Peyer's patch (tissue), 4 donors: ENCODE measurements at regions not wholly inside any gene's neighbourhood (a gene's known extent, or its start where the extent isn't known, plus 50 kb on each side); places are given as distances from the start of the nearest gene placed in this dataset.
"Not testable (repeated sequence)": the region's sequence is repeated elsewhere in the genome, so short reads cannot be mapped to it uniquely, and the experiment has no call there.

Source experiments
- DNase-seq, 3 donors: peaks; one replicate each; pipeline ENCODE4 v3.0.0-alpha.2; 2017 to 2019
- H3K27ac ChIP-seq, 4 donors: fragments of 200-600 bp; sonication (generic); one replicate each; pipeline ENCODE4 v1.5.1; 2016 to 2019
- H3K27me3 ChIP-seq, 2 donors: fragments of 200-600 bp; sonication (generic); one replicate each; pipeline ENCODE4 v1.5.1; 2019
- H3K36me3 ChIP-seq, 3 donors: fragments of 200-600 bp; sonication (generic); one replicate each; pipeline ENCODE4 v1.5.1; 2016 to 2019
- H3K4me1 ChIP-seq, 4 donors: fragments of 200-600 bp; sonication (generic); one replicate each; pipeline ENCODE4 v1.5.1; 2016 to 2019
- H3K4me3 ChIP-seq, 4 donors: fragments of 200-600 bp; sonication (generic); 1 replicate in 3 of 4; 2 replicates in 1 of 4; pipeline ENCODE4 v1.5.1; 2016 to 2019; ENCODE audit warnings: mild to moderate bottlenecking in 1 of 4
- H3K9me3 ChIP-seq, 4 donors: fragments of 200-600 bp; sonication (generic); one replicate each; pipeline ENCODE4 v1.5.1; 2016 to 2019; ENCODE audit warnings: mild to moderate bottlenecking in 1 of 4
- POLR2A ChIP-seq, 2 donors: fragments of 450-650 bp; IDR thresholded peaks; one replicate each; pipeline ENCODE4 v1.5.1; 2017; ENCODE audit warnings: antibody characterized with exemption in 2 of 2, mild to moderate bottlenecking in 2 of 2, moderate library complexity in 2 of 2
- TF ChIP-seq, protein P1 (sequence below), 6 experiments: fragments of 450-650 bp in 4 of 6; fragments of 200-600 bp in 2 of 6; sonication (generic) in 1 of 6; IDR thresholded peaks; one replicate each; pipeline ENCODE4 v1.5.1; 2017 to 2019; ENCODE audit warnings: antibody characterized with exemption in 6 of 6, mild to moderate bottlenecking in 3 of 6, moderate library complexity in 1 of 6

DNA sequence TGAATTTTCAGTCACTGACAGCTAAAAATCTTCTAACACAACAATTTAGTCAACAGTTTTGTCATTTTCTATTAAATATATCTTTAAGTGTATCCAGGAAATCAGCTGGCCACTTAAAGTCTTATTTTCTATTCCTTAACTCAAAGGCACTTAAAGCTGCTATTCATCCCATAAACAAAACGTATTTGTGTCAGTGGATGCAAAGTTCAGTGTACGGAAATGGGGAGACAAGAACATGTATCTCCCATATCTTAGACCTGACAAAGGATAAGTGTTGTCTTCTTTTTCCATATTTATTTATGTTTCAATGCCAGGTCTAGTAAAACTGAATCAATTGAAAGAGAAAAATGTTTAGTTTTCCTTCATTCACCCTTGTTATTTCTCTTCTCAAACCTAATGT, 409.8 kb upstream of the KLHL1 start:
- no peak for DNase-seq
- H3K36me3 ChIP-seq = no peaks in the 10 kb centered on the region
- H3K9me3 ChIP-seq = no peaks in the 10 kb centered on the region
- H3K4me3 ChIP-seq = no peak overlapping the region
- H3K4me1 ChIP-seq = no peaks in the 10 kb centered on the region
- no peaks in the 10 kb centered on the region for H3K27me3 ChIP-seq
- H3K27ac ChIP-seq = no peak overlapping the region
- TF ChIP-seq POLR2A (IDR thresholded peaks at IDR 0.05) = no peak
- TF ChIP-seq, protein P1, sequence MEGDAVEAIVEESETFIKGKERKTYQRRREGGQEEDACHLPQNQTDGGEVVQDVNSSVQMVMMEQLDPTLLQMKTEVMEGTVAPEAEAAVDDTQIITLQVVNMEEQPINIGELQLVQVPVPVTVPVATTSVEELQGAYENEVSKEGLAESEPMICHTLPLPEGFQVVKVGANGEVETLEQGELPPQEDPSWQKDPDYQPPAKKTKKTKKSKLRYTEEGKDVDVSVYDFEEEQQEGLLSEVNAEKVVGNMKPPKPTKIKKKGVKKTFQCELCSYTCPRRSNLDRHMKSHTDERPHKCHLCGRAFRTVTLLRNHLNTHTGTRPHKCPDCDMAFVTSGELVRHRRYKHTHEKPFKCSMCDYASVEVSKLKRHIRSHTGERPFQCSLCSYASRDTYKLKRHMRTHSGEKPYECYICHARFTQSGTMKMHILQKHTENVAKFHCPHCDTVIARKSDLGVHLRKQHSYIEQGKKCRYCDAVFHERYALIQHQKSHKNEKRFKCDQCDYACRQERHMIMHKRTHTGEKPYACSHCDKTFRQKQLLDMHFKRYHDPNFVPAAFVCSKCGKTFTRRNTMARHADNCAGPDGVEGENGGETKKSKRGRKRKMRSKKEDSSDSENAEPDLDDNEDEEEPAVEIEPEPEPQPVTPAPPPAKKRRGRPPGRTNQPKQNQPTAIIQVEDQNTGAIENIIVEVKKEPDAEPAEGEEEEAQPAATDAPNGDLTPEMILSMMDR (IDR thresholded peaks at IDR 0.05) = no peak

- no peak overlapping the region for H3K4me3 ChIP-seq
- no peak overlapping the region for H3K27ac ChIP-seq
- H3K9me3 ChIP-seq = no peaks in the 10 kb centered on the region
- no peaks in the 10 kb centered on the region for H3K36me3 ChIP-seq
- no peaks in the 10 kb centered on the region for H3K4me1 ChIP-seq
- no peak for DNase-seq
- TF ChIP-seq POLR2A (IDR thresholded peaks at IDR 0.05) = no peak
- TF ChIP-seq, protein P1 (IDR thresholded peaks at IDR 0.05) = no peak
- no peaks in the 10 kb centered on the region for H3K27me3 ChIP-seq
Measured at GRCh38 chr13:70516226-70516625, 408.0 kb upstream of the KLHL1 start.

DNA sequence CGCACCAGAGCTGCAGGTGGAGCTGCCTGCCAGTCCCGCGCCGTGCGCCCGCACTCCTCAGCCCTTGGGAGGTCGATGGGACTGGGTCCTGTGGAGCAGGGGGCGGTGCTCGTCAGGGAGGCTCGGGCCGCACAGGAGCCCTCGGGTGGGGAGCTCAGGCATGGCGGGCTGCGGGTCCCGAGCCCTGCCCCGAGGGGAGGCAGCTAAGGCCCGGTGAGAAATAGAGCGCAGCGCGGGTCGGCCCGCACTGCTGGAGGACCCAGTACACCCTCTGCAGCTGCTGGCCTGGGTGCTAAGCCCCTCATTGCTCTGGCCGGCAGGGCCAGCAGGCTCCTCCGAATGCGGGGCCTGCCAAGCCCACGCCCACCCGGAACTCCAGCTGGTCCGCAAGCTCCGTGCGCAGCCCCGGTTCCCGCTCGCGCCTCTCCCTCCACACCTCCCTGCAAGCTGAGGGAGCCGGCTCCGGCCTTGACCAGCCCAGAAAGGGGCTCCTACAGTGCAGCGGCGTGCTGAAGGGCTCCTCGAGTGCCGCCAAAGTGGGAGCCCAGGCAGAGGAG, 403.7 kb upstream of the KLHL1 start:
- not testable (repeated sequence) for H3K36me3 ChIP-seq, DNase-seq, H3K27ac ChIP-seq, H3K4me1 ChIP-seq, H3K4me3 ChIP-seq, H3K9me3 ChIP-seq, H3K27me3 ChIP-seq

GRCh38 chr13:70505809-70506208, 397.6 kb upstream of the KLHL1 start:
- H3K4me3 ChIP-seq = no peak overlapping the region
- H3K27me3 ChIP-seq = no peaks in the 10 kb centered on the region
- no peaks in the 10 kb centered on the region for H3K36me3 ChIP-seq
- TF ChIP-seq POLR2A (IDR thresholded peaks at IDR 0.05) = no peak
- no peak for DNase-seq
- no peak overlapping the region for H3K27ac ChIP-seq
- H3K9me3 ChIP-seq = no peaks in the 10 kb centered on the region
- no peaks in the 10 kb centered on the region for H3K4me1 ChIP-seq

GRCh38 chr13:70502944-70503343, 394.7 kb upstream of the KLHL1 start:
- no peak for DNase-seq
- Histone ChIP-seq H3K4me3 (no peak overlapping the region), H3K4me1 (no peaks in the 10 kb centered on the region), H3K27ac (no peak overlapping the region), H3K27me3 (no peaks in the 10 kb centered on the region), H3K9me3 (no peaks in the 10 kb centered on the region), H3K36me3 (no peaks in the 10 kb centered on the region)
- no peak for TF ChIP-seq POLR2A (IDR thresholded peaks at IDR 0.05)
- TF ChIP-seq, protein P1 (IDR thresholded peaks at IDR 0.05) = no peak

DNA sequence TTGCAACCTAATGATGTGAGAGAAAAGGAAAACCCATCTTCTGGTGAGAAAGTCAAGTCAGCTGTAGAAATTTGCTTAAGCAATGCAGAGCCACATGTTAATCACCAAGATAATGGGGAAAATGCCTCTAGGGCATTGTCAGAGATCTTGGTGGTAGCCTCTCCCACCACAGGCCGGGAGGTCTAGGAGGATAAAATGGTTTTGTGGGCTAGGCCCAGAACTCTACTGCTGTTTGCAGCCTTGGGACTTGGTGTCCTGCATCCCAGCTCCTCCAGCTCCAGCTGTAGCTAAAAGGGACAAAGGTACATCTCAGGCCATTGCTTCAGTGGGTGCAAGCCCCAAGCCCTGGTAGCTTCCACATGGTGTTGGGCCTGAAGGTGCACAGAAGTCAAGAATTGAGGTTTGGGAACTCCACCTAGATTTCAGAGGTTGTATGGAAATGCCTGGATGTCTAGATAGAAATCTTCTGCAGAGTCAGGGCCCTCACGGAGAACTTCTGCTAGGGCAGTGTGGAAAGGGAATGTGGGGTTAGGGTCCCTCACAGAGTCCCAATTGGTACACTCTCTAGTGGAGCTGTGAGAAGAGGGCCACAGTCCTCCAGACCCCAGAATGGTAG, 382.2 kb upstream of the KLHL1 start:
- no peak for DNase-seq
- H3K27me3 ChIP-seq = no peaks in the 10 kb centered on the region

More for the DNA sequence above, 382.2 kb upstream of the KLHL1 start:
- no peak overlapping the region for H3K27ac ChIP-seq
- no peak overlapping the region for H3K4me3 ChIP-seq
- TF ChIP-seq, protein P1 (IDR thresholded peaks at IDR 0.05) = no peak
- TF ChIP-seq POLR2A (IDR thresholded peaks at IDR 0.05) = no peak
- H3K4me1 ChIP-seq = no peaks in the 10 kb centered on the region
- no peaks in the 10 kb centered on the region for H3K9me3 ChIP-seq
- no peaks in the 10 kb centered on the region for H3K36me3 ChIP-seq
